ENCODE measurements at regions not wholly inside any gene's neighbourhood (a gene's known extent, or its start where the extent isn't known, plus 50 kb on each side); places are given as distances from the start of the nearest gene placed in this dataset.

DNA sequence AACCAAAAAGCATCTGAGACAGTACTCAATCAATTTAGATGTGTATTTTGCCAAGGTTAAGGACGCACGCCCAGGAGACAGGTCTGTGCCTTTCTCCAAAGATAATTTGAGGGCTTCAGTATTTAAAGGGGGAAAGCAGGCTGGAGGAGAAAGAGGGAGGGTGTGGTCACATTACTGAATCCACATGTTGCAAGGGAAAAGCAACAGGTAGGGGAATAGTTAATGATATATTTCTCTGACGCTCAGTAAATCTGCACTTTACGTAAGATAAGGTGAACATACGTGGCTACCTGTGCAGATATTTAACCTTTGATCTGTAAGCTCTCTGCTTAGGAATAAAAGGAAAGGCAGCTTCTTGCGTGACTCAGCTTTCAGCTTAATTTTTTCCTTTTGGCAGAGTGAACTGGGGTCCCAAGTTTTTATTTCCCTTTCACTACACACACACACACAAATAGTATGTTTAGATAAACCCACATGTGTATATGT, 443.4 kb downstream of the NTRK2 start:
- no peak overlapping the region for H3K4me3 ChIP-seq (ENCODE audit: low read depth, low read length)
- TF ChIP-seq, protein P1, sequence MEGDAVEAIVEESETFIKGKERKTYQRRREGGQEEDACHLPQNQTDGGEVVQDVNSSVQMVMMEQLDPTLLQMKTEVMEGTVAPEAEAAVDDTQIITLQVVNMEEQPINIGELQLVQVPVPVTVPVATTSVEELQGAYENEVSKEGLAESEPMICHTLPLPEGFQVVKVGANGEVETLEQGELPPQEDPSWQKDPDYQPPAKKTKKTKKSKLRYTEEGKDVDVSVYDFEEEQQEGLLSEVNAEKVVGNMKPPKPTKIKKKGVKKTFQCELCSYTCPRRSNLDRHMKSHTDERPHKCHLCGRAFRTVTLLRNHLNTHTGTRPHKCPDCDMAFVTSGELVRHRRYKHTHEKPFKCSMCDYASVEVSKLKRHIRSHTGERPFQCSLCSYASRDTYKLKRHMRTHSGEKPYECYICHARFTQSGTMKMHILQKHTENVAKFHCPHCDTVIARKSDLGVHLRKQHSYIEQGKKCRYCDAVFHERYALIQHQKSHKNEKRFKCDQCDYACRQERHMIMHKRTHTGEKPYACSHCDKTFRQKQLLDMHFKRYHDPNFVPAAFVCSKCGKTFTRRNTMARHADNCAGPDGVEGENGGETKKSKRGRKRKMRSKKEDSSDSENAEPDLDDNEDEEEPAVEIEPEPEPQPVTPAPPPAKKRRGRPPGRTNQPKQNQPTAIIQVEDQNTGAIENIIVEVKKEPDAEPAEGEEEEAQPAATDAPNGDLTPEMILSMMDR (conservative IDR thresholded peaks at IDR 0.05; ENCODE audit: low read depth, low read length): no peak
- no peak for DNase-seq (ENCODE audit: low read depth)

- no peak overlapping the region for H3K4me3 ChIP-seq (ENCODE audit: low read depth, low read length)
- DNase-seq (ENCODE audit: low read depth): no peak
- TF ChIP-seq, protein P1 (conservative IDR thresholded peaks at IDR 0.05; ENCODE audit: low read depth, low read length): no peak
Observed at GRCh38 chr9:85112391-85112790, 442.9 kb downstream of the NTRK2 start.

DNA sequence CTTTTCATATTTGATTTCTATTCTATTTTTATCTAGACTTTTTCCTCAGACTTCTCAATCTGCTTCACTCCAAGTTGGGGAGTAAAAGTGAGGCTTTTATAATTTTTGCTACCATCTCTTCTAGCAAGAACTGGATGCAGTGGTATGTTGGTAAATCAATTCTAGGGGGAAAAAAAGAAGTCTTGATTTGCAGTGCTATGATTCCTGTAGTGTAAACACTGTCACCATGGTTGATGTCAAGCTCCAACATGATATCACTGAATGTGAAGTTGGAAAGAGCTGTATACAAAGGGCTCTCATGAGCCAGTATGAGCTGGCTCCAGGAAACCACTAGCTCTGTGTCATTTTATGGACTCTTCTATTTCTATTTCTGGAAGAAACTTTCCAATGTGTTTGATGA, 439.2 kb downstream of the NTRK2 start:
- H3K4me3 ChIP-seq (ENCODE audit: low read depth, low read length): no peak overlapping the region
- TF ChIP-seq, protein P1 (conservative IDR thresholded peaks at IDR 0.05; ENCODE audit: low read depth, low read length): no peak
- no peak for DNase-seq (ENCODE audit: low read depth)

DNA sequence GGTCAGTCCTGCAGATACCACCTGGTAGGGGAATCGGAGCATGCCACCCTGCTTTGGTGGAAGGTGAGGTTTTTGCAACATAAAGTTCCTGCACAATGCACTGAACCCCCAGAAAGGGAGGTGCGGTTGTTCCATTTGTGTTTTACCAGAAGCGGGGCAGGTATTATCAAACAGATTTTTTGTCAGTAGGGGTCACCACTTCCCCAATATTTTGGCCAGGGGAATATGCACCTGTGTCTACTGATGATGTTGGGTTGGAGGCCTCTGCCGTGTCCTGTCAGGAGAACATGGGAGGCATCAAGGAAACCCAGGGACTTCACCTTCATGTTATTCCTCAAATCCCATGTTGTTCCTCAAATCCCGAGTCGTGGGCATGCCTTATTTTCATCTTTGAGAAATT, 438.7 kb downstream of the NTRK2 start:
- DNase-seq (ENCODE audit: low read depth): no peak
- TF ChIP-seq, protein P1 (conservative IDR thresholded peaks at IDR 0.05; ENCODE audit: low read depth, low read length): no peak
- no peak overlapping the region for H3K4me3 ChIP-seq (ENCODE audit: low read depth, low read length)

GRCh38 chr9:85089188-85089969, 419.9 kb downstream of the NTRK2 start:
- DNase-seq (ENCODE audit: low read depth): no peak
- TF ChIP-seq, protein P1 (conservative IDR thresholded peaks at IDR 0.05; ENCODE audit: low read depth, low read length): no peak
- no peak overlapping the region for H3K4me3 ChIP-seq (ENCODE audit: low read depth, low read length)

- TF ChIP-seq, protein P1 (conservative IDR thresholded peaks at IDR 0.05; ENCODE audit: low read depth, low read length): no peak
- H3K4me3 ChIP-seq (ENCODE audit: low read depth, low read length): no peak overlapping the region
- no peak for DNase-seq (ENCODE audit: low read depth)
Observed at GRCh38 chr9:85081963-85082362, 412.4 kb downstream of the NTRK2 start.

GRCh38 chr9:85079349-85079748, 409.8 kb downstream of the NTRK2 start:
- TF ChIP-seq, protein P1 (conservative IDR thresholded peaks at IDR 0.05; ENCODE audit: low read depth, low read length): no peak
- no peak for DNase-seq (ENCODE audit: low read depth)
- no peak overlapping the region for H3K4me3 ChIP-seq (ENCODE audit: low read depth, low read length)

All from epithelial cell of proximal tubule (primary cell).